Prostate gland (tissue), 2 donors: ENCODE measurements at regions not wholly inside any gene's neighbourhood (a gene's known extent, or its start where the extent isn't known, plus 50 kb on each side); places are given as distances from the start of the nearest gene placed in this dataset.

ENCODE experiments used
- POLR2A ChIP-seq: fragments of 450-650 bp; IDR thresholded peaks from one replicate; pipeline ENCODE4 v1.6.1; 2016; ENCODE audit warnings: antibody characterized with exemption, mild to moderate bottlenecking
- TF ChIP-seq, protein P1 (sequence below), 4 experiments: fragments of 200-600 bp in 2 of 4; fragments of 450-650 bp in 2 of 4; sonication (generic) in 2 of 4; IDR thresholded peaks; 1 replicate in 3 of 4; 2 replicates in 1 of 4; pipeline ENCODE4 v1.5.1; 2016 to 2019; ENCODE audit warnings: antibody characterized with exemption in 4 of 4, mild to moderate bottlenecking in 2 of 4, moderate library complexity in 2 of 4

DNA sequence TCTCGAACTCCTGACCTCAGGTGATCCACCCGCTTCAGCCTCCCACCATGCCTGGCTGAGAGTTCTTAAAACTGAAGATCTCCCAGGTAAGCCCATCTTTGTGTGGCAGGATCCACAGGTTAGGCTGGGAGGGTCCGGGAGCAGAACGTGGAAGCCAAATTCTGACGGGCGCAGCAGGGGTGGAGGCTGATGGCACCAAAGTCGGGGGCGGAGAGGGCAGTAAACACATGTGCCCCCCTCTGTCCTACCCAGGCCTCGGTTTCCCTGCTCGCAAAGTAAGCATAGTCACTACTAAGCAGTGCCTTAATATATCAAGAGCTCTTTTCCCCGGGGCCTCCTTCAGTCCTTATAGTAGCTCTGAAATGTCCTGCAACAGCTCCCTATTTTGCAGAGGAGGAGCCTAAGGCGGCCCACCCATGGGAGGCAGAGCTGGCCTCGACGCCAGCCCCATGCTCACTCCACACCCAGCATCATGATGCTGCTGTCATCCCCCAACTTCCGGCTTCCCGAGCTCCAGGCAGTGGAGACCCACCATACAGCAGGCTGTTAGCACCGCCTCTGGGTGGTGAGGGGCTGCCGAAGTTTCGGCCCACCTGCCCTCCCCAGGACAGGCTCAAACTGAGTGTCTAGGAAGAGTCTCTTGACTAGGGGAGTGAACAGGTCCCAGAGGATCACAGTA is 230.0 kb downstream of the CTTN start:
- TF ChIP-seq, protein P1, sequence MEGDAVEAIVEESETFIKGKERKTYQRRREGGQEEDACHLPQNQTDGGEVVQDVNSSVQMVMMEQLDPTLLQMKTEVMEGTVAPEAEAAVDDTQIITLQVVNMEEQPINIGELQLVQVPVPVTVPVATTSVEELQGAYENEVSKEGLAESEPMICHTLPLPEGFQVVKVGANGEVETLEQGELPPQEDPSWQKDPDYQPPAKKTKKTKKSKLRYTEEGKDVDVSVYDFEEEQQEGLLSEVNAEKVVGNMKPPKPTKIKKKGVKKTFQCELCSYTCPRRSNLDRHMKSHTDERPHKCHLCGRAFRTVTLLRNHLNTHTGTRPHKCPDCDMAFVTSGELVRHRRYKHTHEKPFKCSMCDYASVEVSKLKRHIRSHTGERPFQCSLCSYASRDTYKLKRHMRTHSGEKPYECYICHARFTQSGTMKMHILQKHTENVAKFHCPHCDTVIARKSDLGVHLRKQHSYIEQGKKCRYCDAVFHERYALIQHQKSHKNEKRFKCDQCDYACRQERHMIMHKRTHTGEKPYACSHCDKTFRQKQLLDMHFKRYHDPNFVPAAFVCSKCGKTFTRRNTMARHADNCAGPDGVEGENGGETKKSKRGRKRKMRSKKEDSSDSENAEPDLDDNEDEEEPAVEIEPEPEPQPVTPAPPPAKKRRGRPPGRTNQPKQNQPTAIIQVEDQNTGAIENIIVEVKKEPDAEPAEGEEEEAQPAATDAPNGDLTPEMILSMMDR (IDR thresholded peaks at IDR 0.05) = no peak
- TF ChIP-seq POLR2A = no peak
